GM21576 (cell line): ENCODE measurements at regions not wholly inside any gene's neighbourhood (a gene's known extent, or its start where the extent isn't known, plus 50 kb on each side); places are given as distances from the start of the nearest gene placed in this dataset.

Experiments
- ATAC-seq: cut with Tn5 transposase; IDR thresholded peaks from one replicate; pipeline ENCODE4 v1.9.1; 2021; ENCODE audit warnings: mild to moderate bottlenecking, moderate library complexity; ENCODE audit not compliant: unreplicated experiment

DNA sequence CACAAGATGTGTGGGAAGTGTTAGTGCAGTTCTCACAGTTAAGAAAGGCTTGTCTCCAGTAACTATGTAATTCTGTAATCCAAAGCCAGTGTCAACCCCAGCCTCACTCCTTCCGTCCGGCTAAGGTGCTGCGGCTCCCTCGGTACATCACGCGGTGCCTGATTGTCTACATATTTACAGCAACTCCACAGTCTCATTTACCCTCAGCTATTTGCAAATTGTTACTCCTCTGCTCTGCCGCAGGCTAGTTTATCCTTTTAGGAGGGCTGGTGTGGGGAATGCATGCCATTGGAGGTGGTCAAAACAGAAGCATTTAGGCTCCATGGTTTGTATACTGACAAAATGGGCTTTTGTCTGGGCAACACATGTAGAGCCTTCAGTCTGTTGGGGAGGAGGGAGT, 358.3 kb downstream of the METTL15 start:
- ATAC-seq, result no peak

DNA sequence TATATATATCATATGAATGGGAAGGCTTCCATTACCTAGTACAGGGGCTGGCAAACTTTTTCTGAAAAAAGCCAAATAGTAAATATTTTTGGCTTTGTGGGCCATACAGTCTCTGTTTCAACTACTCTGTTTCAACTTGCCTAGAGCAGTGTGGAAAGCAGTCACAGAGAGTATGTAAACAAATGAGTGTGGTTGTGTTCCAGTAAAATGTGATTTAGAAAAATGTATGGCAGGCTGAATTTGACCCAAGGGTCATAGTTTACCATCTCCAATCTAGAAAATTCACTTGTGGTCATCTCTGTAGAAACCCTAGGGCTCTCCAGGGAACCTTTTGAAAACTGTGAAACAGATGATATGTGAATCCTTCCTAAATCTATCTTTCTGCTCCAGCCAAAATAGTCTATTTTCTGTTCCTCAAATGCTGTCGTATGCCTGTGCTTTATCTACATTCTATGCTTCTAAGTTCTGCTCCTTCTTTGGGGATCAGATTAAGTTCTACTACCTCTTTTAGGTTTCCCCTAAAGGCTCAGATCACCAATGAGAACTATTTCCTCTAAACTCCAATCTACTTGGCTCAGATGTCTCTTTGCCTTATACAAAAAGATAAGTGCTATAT, 356.2 kb downstream of the METTL15 start:
- no peak for ATAC-seq

DNA sequence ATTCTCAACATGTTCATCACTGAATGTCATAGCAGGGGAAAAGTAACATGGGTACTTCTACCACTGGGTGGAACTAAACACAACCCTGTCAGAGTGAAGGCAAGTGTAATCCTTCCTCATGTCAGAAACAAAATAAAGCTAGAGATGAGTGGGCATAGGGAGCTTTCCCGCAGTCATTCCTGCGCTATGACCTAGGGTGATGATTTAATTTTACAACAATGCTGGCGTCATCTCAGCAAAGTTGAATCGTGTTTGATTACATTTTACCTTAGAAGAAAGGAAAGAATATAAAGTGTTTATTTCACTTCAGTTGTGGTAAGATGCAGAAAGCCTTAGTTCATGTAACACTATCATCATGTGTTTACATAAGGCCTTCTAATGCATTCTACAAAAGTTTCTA, 355.6 kb downstream of the METTL15 start:
- ATAC-seq, result no peak

DNA sequence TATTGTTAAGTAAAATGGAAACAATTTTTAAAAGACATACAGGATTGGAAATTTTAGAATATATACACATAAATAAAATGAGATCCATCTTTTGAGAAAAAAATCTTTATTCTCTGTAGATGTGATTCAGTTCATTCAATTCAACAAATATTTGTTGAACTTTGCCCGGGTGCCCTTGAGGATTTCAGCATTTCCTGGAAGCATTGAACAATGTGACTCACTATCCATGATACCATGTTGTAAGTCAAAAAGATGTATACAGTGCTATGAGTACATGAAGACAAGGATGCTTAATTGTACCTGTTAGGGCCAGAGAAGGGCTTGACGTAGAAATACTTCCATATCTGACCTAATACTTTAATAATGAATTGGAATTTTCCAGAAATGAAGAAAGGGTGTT, 353.7 kb downstream of the METTL15 start:
- ATAC-seq, result no peak

DNA sequence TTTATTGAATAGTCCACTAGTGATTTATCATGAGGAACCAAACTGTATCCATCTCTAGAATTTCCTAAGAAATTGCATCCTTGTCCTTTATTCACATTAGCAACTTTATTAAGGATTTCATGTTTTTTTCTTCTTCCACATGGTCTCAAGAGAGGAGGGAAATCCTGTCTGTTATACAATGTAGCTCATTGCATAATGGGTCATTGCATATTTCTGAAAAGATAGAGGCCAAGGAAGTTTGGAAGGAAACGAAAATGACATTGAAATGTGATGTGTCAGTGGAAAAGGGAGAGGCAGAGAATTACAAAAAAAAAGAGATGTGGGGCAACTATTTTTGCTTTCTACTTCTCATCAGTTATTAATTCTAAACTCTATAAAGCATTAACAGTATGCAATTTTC, 353.1 kb downstream of the METTL15 start:
- no peak for ATAC-seq

DNA sequence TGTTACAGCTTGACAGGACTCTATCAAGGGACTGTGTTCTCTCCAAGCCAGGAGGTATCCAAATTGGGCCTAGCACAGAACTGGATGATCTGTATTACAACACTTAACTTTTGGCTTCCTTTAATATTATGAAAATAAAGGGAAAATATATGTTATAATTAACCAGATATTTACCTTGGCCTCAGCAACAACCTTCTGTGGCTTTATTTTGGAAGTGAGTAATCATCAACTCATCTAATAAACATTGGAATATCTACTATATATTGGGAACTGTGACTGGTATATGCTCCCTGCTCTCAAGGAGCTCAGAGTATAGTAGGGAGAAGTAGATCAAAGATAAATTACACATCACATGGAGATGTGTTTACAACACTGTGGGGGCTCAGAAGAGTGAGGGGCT, 352.2 kb downstream of the METTL15 start:
- ATAC-seq, result no peak

DNA sequence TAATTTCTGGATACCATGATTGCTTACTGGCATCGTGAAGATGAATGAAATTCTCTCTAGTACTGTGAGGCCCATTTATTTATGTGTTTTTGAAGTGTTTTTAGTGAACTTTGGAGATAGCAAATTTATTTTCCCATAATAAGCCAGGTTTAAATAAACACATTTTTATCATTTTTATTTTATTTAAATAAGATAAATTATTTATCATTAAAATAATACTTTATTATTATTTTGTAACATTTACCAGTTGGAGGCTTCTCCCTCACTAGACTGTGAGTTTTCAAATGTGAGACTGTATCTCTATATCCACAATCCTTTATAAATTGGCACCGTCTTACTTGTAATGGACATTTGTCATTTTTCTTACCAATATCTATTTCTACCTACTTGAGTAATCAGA, 351.7 kb downstream of the METTL15 start:
- no peak for ATAC-seq

DNA sequence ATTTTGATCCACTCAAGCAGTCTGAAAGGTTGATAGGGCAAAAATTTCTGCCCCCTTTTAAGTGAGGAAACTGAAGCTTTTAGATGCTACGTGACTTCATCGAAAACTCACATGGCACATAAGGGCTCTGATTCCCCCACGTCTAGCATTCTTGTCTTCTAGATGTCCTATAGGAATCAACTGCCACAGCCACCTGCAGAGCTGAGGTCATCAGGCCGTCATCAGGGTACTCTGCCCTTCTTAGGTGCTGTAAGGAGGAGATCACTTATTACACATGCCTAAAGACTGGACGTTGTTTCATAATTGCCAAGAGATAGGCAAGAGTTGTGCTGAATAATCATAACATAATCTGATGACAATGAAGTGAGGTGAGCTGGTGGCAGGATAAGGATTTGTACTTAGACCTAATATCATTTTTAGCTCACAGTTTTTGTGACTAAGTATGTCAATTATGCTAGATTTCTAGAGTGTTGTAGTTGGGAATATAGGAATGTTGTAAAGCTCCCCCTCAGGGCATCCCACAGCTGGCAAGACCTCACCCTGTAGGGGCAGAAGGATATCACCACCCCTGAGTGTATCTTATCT, 349.4 kb downstream of the METTL15 start:
- no peak for ATAC-seq

DNA sequence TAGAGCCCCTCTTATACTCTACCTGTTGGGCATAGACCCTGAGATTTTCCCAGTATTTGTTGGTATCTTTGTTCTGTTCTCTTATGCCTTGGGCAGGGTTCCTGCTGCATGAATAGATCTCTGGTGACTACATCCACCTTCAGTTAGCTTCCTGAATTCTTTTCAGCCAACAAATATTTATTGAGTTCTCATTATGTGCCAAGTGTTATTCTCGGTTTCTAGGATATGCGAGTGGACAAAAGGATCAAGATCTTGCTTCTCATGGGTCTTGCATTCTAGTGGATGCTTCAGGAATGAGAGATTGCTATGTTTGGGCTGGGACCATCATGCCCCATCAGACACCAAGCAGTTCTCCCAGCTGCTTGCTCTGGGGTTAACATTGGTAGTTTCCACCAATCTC, 340.0 kb downstream of the METTL15 start:
- ATAC-seq, result no peak

DNA sequence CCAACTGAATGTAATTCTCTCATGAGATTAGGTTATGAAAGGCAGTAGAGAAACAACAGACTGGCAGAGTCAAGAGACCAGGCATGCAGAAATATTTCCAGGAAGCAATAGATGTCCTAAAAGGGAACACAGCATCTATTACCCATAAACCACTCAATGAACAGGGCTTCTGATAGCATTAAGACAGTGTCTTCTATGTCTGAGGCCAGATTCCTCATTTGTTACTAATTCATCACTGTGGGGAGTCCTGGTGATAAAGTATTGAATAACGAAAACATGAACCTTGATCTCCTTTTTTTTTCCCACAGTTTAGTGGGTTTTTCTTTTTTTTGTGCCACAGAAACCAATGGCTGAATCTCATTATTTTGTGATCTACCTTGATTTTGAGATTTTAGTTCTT, 339.0 kb downstream of the METTL15 start:
- ATAC-seq, result no peak

DNA sequence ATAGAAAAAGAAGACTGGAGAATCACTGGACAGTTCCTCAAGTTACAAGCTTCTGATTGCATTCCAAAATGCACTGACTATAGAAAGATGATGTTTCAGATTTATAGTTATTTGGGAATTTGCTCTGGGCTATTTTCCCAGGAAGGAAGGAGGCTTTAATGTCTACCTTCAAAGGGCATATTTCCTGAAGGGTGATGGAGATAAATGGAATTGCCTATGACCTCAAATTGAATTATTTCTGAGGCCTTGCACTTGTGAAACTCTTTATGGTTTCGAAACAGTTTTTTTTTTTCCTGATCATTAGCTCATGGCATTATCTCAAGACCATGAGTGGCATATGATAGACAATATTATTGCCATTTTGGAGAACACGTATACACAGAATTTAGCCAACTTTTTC, 333.9 kb downstream of the METTL15 start:
- ATAC-seq, result no peak

DNA sequence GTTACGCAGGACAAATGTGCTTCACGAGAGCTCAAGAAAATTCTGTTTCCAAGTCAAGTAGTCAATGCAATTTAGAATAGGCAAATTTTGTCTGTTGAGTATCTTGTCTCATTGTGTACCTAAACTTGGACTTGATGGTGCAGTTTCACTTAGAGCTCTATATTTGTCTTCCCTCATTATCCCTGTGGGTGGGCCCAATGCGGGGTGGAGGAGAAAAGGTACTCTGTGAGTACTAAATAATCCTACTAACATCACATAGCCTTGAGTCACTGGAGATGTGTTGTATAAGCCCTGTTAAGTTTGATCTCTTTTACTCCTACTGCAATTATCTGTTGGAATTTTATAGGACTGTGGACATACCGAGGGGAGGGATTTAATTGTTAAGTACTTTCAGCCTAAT, 331.2 kb downstream of the METTL15 start:
- no peak for ATAC-seq

DNA sequence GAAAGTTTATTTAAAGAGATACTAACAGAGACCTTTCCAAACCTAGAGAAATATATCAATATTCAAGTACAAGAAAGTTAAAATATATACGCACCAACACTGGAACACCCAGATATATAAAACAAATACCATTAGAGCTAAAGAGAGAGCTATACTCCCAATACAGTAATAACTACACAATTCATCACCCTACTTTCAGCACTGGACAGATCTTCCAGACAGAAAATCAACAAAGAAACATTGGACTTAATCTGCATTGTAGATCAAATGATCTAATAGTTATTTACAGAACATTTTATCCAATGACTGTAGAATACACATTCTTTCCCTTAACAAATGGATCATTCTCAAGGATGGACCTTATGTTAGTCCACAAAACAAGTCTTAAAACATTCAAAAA, 311.9 kb downstream of the METTL15 start:
- ATAC-seq, result no peak

DNA sequence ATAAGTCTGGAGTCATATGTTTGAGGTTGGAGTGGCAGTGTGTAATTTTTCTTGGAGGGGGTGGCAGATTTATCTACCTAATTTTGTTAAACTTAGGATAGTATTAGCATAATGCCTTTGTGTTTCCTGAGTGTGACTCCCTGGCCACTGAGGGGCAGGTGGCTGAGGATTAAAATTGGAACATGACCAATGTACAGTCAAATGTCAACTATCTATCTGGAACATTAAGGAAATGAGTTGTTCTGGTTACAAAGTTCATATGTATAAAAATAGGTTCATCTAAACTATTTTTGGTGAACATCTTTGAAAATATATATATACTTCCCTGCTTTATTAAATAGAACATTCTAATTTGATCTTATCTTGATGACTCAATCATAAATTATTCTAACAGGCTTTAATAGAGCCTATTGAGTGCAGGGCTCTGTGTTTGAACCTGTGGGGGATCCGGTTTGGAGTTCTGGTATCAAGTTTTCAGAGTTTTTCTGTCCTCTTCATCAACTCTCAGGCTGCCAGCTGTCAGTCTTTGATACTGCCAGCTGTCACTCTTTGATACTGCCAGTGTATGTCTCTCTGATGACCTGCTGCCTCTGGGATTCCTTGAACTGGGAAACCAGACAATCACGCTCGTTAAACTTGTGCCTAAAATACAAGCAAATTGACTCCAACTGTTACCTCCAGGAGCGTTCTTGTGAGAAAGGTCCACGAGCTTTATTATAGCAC, 309.6 kb downstream of the METTL15 start:
- ATAC-seq, result no peak

DNA sequence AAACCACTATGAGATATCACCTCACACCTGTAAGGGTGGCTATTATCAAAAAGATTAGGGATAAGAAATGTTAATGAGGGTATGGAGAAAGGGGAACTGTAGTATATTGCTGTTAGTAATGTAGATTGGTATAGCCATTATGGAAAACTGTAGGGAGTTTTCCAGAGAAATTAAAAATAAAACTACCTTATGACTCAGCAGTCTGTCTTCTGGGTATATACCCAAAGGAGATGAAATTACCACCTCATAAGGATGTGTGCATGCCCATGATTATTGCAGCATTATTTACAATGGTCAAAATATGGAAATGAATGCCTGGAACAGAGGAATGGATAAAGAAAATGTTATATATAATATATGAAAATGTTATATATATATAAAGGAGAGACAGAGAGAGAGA, 303.8 kb downstream of the METTL15 start:
- no peak for ATAC-seq

DNA sequence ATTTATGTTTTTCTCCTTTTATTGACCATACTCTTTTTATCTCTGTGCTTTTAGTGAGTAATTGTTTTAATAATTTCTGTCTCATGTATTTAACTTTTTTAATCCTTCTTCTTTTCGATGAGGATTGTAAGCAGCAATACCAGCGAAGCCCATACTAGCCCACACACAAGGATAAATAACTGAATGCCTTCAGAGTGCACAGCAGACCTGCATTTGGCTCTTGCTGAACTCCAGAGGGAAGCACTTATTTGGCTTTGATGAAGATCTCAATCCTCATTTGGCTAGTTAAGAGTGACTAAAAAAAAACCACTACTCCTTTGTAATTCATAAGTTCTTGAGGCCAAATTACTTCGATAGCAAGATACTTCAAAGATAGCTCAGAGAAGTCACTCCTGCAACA, 293.3 kb downstream of the METTL15 start:
- ATAC-seq, result no peak

DNA sequence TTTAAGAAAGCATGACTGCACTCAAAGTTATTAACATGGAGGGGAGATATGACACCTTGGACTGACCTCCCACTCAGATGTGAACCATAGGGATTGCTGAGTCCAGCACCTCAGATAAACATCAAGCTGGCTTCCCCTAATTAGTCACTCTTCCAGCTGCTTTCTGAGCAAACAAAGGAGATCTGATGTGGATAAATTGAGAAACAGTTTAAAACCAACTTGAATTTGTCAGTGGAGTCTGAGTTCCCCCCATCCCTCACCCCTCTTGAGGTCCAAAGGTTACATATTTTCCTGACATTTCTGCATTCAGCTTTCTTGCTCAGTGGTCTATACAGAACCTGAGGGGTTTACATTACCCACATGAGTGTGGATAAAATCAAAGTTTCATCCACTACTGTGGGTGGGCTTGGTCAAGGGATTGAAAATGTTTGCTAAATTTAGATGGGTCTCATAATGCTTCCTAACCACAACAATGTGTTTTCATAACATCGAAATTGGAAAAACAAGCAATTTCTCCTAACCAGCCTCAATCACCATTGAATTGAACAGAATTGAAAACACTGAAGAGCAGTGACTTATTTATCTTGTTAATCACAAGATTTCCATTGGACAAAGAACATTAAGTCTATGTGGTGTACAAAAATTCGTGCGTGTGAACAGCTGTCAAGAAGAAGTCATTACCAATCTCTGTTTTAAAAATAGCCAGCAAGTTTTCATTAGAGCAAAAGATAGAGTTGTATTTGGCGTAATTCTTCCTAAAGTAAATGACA, 292.3 kb downstream of the METTL15 start:
- ATAC-seq, result no peak

DNA sequence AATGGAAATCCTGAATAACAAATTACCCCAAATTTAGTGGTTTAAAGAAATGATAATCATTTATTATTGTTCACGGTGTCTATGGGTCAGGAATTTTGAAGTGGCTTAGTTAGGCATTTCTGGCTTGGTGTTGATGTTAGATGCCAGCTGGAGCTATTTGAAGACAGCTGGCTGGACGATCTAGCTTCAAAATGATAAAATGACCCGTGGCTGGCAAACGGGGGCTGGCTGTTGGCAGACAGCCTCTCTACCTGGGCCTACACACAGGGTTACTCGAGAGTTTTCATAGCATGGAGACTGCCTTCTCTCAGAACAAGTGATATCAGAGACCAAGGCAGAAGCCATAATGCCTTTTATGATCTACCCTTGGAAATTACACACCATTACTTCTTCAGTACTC, 285.2 kb downstream of the METTL15 start:
- no peak for ATAC-seq

DNA sequence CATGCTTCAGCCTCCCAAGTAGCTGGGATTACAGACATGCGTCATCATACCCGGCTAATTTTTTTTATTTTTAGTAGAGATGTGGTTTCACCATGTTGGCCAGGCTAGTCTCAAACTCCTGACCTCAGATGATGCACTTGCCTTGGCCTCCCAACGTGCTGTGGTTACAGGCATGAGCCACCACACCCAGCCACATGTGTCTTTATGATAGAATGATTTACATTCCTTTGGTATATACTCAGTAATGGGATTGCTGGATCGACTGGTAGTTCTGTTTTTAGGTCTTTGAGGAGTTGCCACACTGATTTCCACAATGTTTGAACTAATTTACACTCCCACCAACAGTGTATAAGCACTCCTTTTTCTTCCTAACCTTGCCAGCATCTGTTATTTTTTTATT, 276.2 kb downstream of the METTL15 start:
- ATAC-seq, result no peak

DNA sequence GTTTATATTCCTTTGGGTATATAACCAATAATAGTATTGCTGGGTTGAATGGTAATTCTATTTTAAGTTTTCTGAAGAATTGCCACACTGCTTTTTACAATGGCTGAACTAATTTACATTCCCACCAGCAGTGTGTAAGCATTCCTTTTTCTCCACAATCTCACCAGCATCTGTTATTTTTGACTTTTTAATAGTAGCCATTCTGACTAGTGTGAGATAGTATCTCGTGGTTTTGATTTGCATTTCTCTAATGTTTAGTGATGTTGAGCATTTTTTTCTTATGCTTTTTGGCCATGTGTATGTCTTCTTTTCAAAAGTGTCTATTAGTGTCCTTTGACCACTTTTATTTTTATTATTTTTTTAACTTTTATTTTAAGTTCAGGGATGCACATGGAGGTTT, 275.3 kb downstream of the METTL15 start:
- ATAC-seq, result no peak
